GM12878 (cell line): ENCODE measurements at regions not wholly inside any gene's neighbourhood (a gene's known extent, or its start where the extent isn't known, plus 50 kb on each side); places are given as distances from the start of the nearest gene placed in this dataset.

Experiments used
- ATAC-seq: fragments of 200-7000 bp; cut with Tn5 transposase; 3 replicates; pipeline ENCODE4 v1.9.1; 2020; ENCODE audit warnings: mild to moderate bottlenecking, moderate library complexity
- BruUV-seq: library from RNA; stranded (reverse); fragments of 400-500 nt; replicated peaks from 2 replicates; lab custom pipeline; 2021; lab: Mats Ljungman, UMichigan
- CTCF ChIA-PET: fragments of 300-600 bp; sonication (Branson Sonifier 250); formaldehyde crosslinking; extraction: SDS; loops from one replicate; lab custom pipeline; 2021; ENCODE audit warnings: inconsistent platforms; lab: Yijun Ruan, JAX
- POLR2A ChIA-PET: fragments of 350-600 bp; formaldehyde crosslinking; extraction: SDS; loops from one replicate; lab custom pipeline; 2021; ENCODE audit warnings: inconsistent platforms; lab: Charles Lee
- RAD21 ChIA-PET: fragments of 300-600 bp; sonication (Branson Sonifier 250); formaldehyde crosslinking; loops from one replicate; lab custom pipeline; 2023; ENCODE audit warnings: antibody characterized with exemption; ENCODE audit not compliant: unreplicated experiment; lab: Charles Lee
- SMC1A ChIA-PET: fragments of 300-600 bp; sonication (Branson Sonifier 250); formaldehyde crosslinking; loops from one replicate; lab custom pipeline; 2023; ENCODE audit not compliant: unreplicated experiment, uncharacterized antibody; lab: Charles Lee
- DNase-seq: peaks from one replicate; pipeline ENCODE4 v3.0.0-alpha.2; 2011; ENCODE audit warnings: low read depth, low spot score
- FAIRE-seq: peaks from 3 replicates; lab custom pipeline; 2011; peaks lifted over from hg19 to GRCh38; lab: Jason Lieb, UNC
- H2AFZ ChIP-seq: 2 replicates; pipeline ENCODE4 v1.6.0; 2011; ENCODE audit warnings: low read depth, low read length, control low read depth; ENCODE audit not compliant: control insufficient read depth
- H3K27ac ChIP-seq: 2 replicates; pipeline ENCODE4 v1.5.1; 2011; ENCODE audit warnings: control low read depth; ENCODE audit not compliant: control insufficient read depth, insufficient read depth
- H3K27me3 ChIP-seq, 2 experiments: replicated peaks in 1 of 2; 2 replicates each; pipeline versions ENCODE4 v1.6.0 to v1.6.1; 2011; ENCODE audit warnings: low read length in 1 of 2; ENCODE audit not compliant: control insufficient read depth in 2 of 2, insufficient read depth in 2 of 2
- H3K36me3 ChIP-seq, 2 experiments: 2 replicates each; pipeline ENCODE4 v1.5.1; 2011; ENCODE audit warnings: low read length in 1 of 2; ENCODE audit not compliant: control insufficient read depth in 2 of 2, insufficient read depth in 2 of 2
- H3K4me1 ChIP-seq: 2 replicates; pipeline ENCODE4 v1.6.1; 2011; ENCODE audit warnings: mild to moderate bottlenecking, low read length, moderate library complexity, mixed read lengths; ENCODE audit not compliant: control insufficient read depth, insufficient read depth
- H3K4me2 ChIP-seq: 2 replicates; pipeline ENCODE4 v1.6.0; 2011; ENCODE audit warnings: control low read depth; ENCODE audit not compliant: control insufficient read depth, insufficient read depth
- H3K4me3 ChIP-seq: fragments of 200-600 bp; sonication (generic); 2 replicates; pipeline ENCODE4 v1.5.1; 2016
- H3K79me2 ChIP-seq: 2 replicates; pipeline ENCODE4 v1.6.0; 2011; ENCODE audit warnings: low read length; ENCODE audit not compliant: control insufficient read depth, insufficient read depth
- H3K9ac ChIP-seq: 2 replicates; pipeline ENCODE4 v1.8.0; 2011; ENCODE audit warnings: low read length, control low read depth, mixed read lengths; ENCODE audit not compliant: control insufficient read depth, insufficient read depth
- H3K9me3 ChIP-seq: replicated peaks from 3 replicates; pipeline ENCODE4 v1.5.1; 2011; ENCODE audit warnings: mild to moderate bottlenecking, low read length; ENCODE audit not compliant: control insufficient read depth, insufficient read depth
- H4K20me1 ChIP-seq: 2 replicates; pipeline ENCODE4 v1.6.0; 2011; ENCODE audit not compliant: control insufficient read depth, insufficient read depth
- NKRF ChIP-seq: fragments of 450-650 bp; conservative IDR thresholded peaks from 2 replicates; pipeline ENCODE4 v1.6.1; 2017; ENCODE audit warnings: mild to moderate bottlenecking, moderate library complexity
- RAD21 ChIP-seq: IDR thresholded peaks from 2 replicates; pipeline ENCODE4 v1.6.1; 2011; ENCODE audit warnings: mild to moderate bottlenecking, low read depth, low read length, moderate library complexity; ENCODE audit not compliant: insufficient read depth
- WGBS: methylation state at CpG from one replicate; pipeline ENCODE4 v1.1.6; 2016; ENCODE audit warnings: low lambda C conversion rate; ENCODE audit not compliant: insufficient replicate concordance, insufficient coverage; ENCODE audit errors: missing lambda C conversion rate; 5-methylcytosine and 5-hydroxymethylcytosine counted together
- in situ Hi-C: fragments of 300-500 bp; cut with MboI; formaldehyde crosslinking; loops from 9 replicates; pipeline ENCODE4 v1.14.3; 2018; ENCODE audit warnings: mixed read lengths
- intact Hi-C: fragments of 100-400 bp; cut with micrococcal nuclease; formaldehyde crosslinking; loops from one replicate; pipeline ENCODE4 v1.14.2; 2022; ENCODE audit not compliant: unreplicated experiment

GRCh38 chr6:44725070-44725469, 337.6 kb downstream of the CDC5L start:
- no peak overlapping the region for H3K27ac ChIP-seq
- no peaks in the 10 kb centered on the region for H3K9me3 ChIP-seq
- ChIA-PET POLR2A (no interaction called here), RAD21 (interaction anchor here (0.8 to 1.0 kb wide), 2 partner anchors 68 to 95 kb away, joined by 3 read pairs; no protein-coding TSS in a partner anchor), SMC1A (interaction anchor here (0.9 kb wide), 1 partner anchor 9 kb away, joined by 4 read pairs; no protein-coding TSS in a partner anchor), CTCF (interaction anchor here (1.2 to 1.9 kb wide), 3 partner anchors 56 to 94 kb away, joined by 3 to 8 read pairs (median 6); no protein-coding TSS in a partner anchor)
- no peak overlapping the region for H3K4me2 ChIP-seq
- no TSS peak for BruUV-seq
- no peaks in the 10 kb centered on the region for H3K27me3 ChIP-seq
- WGBS, result 47% methylated on average over 4 of the region's 4 CpGs
- TF ChIP-seq RAD21 (0 out of 2 replicates have a peak, but pooled peaks have one; percentile 10), NKRF (no peak)
- H2AFZ ChIP-seq, result no peak overlapping the region
- DNase-seq (no peak), ATAC-seq (no peak), FAIRE-seq (no peak)
- H3K36me3 ChIP-seq, result no peaks in the 10 kb centered on the region
- no peaks in the 10 kb centered on the region for H3K79me2 ChIP-seq
- intact Hi-C loops, result no loop called here
- H3K9ac ChIP-seq, result no peak overlapping the region
- H3K4me3 ChIP-seq, result no peak overlapping the region
- H3K4me1 ChIP-seq, result peaks cover 15% of the 10 kb centered on the region
- in situ Hi-C loops, result no loop called here
- no peaks in the 10 kb centered on the region for H4K20me1 ChIP-seq
